ENCODE measurements at regions not wholly inside any gene's neighbourhood (a gene's known extent, or its start where the extent isn't known, plus 50 kb on each side); places are given as distances from the start of the nearest gene placed in this dataset.

DNA sequence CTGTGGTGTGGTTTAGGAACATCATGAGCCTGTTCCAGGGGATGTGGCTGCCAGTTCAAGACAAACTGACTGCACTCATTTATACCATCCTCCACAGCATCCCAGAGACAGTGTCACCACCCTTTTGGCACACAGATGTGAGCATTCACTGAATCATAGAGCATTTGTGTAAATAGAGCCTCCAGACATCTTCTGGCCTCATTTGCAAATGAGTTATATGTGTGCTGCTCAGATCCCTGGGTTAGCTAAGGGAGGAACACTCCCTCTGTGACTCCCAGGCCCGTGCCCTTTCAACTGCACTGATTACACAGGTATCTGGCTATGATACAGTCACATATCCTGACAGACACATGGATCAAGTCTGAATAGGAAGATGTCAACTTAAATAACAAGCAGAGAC, 351.5 kb upstream of the PLD5 start:
- DNase-seq (ENCODE audit: low spot score) (no peak), ATAC-seq (ENCODE audit: insufficient number of reproducible peaks, low FRiP score, low read depth) (no peak)
- Histone ChIP-seq H3K36me3 (no peaks in the 10 kb centered on the region), H3K9me3 (no peaks in the 10 kb centered on the region), H3K27ac (no peak overlapping the region), H3K4me1 (ENCODE audit: control insufficient read depth in 1 of 2, low read depth in 2 of 2) (no peaks in the 10 kb centered on the region), H3K27me3 (replicated peaks; ENCODE audit: insufficient read depth) (no peaks in the 10 kb centered on the region), H3K4me3 (no peak overlapping the region)
- TF ChIP-seq, protein P1, sequence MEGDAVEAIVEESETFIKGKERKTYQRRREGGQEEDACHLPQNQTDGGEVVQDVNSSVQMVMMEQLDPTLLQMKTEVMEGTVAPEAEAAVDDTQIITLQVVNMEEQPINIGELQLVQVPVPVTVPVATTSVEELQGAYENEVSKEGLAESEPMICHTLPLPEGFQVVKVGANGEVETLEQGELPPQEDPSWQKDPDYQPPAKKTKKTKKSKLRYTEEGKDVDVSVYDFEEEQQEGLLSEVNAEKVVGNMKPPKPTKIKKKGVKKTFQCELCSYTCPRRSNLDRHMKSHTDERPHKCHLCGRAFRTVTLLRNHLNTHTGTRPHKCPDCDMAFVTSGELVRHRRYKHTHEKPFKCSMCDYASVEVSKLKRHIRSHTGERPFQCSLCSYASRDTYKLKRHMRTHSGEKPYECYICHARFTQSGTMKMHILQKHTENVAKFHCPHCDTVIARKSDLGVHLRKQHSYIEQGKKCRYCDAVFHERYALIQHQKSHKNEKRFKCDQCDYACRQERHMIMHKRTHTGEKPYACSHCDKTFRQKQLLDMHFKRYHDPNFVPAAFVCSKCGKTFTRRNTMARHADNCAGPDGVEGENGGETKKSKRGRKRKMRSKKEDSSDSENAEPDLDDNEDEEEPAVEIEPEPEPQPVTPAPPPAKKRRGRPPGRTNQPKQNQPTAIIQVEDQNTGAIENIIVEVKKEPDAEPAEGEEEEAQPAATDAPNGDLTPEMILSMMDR (IDR thresholded peaks at IDR 0.05) = no peak

DNA sequence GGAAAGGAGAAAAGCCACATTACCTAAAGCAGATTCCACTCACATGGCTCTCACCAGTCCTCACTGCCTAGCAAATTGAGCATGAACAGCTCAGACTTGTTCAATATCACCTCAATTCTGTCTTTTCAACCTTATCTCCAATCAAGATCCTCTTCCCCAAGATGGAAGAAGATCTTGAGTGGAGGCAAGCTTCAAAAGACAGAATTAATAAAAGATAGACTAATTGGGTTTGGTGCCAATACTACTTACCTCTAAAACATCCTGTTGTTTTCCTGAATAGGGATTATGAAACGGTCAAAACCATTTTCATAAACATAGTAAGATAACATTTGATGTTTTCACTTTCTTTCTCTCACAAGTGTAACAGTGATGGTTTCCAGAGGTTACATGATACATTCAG, 349.2 kb upstream of the PLD5 start:
- H3K27me3 ChIP-seq (replicated peaks; ENCODE audit: insufficient read depth) = no peaks in the 10 kb centered on the region
- TF ChIP-seq, protein P1 (IDR thresholded peaks at IDR 0.05) = no peak
- no peaks in the 10 kb centered on the region for H3K9me3 ChIP-seq
- H3K4me1 ChIP-seq (ENCODE audit: control insufficient read depth in 1 of 2, low read depth in 2 of 2) = no peaks in the 10 kb centered on the region
- H3K4me3 ChIP-seq = no peak overlapping the region
- no peak overlapping the region for H3K27ac ChIP-seq
- DNase-seq (ENCODE audit: low spot score) (no peak), ATAC-seq (ENCODE audit: insufficient number of reproducible peaks, low FRiP score, low read depth) (no peak)
- no peaks in the 10 kb centered on the region for H3K36me3 ChIP-seq

DNA sequence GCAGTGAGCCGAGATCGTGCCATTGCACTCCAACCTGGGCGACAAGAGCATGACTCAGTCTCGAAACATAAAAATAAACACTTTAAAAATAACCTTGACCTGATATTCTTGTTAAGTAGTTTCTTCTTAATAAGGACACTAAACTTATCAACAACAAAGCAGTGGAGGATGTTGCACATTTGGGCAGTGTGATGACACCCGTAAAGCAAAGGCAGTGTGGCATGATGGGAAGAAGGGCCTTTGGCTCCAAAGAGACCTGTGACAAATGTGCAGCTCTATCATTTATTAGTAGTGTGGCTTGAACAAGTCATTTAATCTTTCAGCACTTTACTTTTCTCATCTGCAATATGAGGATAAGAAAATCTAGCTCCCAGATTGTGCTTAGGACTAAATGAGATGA, 348.0 kb upstream of the PLD5 start:
- Histone ChIP-seq H3K4me1 (ENCODE audit: control insufficient read depth in 1 of 2, low read depth in 2 of 2) (no peaks in the 10 kb centered on the region), H3K27ac (no peak overlapping the region), H3K4me3 (no peak overlapping the region), H3K9me3 (no peaks in the 10 kb centered on the region), H3K27me3 (replicated peaks; ENCODE audit: insufficient read depth) (no peaks in the 10 kb centered on the region), H3K36me3 (no peaks in the 10 kb centered on the region)
- DNase-seq (ENCODE audit: low spot score) (no peak), ATAC-seq (ENCODE audit: insufficient number of reproducible peaks, low FRiP score, low read depth) (no peak)
- TF ChIP-seq, protein P1 (IDR thresholded peaks at IDR 0.05) = no peak

DNA sequence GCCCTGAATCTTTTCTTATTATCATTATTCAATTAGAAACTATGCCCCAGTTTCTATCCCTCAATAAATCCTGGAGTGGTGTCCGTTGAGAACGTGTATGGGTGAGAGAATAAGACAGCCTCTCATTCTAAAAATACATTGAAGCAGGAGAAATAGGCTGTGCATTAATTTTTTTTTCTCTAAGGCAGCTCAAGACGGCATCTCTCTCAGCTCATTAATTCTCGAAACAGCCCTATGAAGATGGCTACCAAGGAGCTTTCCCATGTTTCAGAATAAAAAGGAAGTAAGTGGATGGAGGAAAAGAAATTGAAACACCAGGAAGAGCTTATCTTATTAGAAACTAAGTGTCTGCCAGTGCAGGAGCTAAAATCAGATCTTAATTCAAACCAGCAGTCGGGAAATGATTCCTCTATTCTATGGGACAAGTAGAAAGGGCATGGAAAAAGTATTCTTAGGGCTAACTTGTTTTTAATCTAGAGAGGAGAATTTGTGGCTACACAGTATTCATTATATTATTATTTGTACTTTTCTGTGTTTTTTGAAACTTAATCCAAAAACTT, 347.1 kb upstream of the PLD5 start:
- Histone ChIP-seq H3K27ac (no peak overlapping the region), H3K4me3 (no peak overlapping the region), H3K4me1 (ENCODE audit: control insufficient read depth in 1 of 2, low read depth in 2 of 2) (no peaks in the 10 kb centered on the region), H3K9me3 (no peaks in the 10 kb centered on the region), H3K27me3 (replicated peaks; ENCODE audit: insufficient read depth) (no peaks in the 10 kb centered on the region), H3K36me3 (no peaks in the 10 kb centered on the region)
- no peak for DNase-seq (ENCODE audit: low spot score)
- no peak for ATAC-seq (ENCODE audit: insufficient number of reproducible peaks, low FRiP score, low read depth)
- TF ChIP-seq, protein P1 (IDR thresholded peaks at IDR 0.05) = no peak

DNA sequence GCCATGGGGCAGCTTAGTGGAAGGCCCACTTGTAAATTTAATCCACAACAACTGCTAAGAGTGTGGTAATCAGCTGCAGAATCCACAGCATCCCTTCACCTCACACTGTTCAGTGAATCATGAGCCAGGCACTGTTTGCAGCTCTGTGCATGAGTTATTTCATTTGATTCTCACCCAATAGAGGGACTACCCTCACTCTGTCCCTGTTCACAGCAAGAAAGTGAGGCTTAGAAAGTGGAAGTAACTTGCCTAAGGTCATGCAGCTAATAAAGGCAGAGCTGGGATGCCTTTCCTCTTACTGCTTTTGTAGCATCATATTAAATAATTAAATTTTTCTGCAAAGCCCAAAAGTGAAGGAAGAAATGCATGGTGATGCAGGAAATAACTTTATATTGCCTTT, 346.5 kb upstream of the PLD5 start:
- H3K27me3 ChIP-seq (replicated peaks; ENCODE audit: insufficient read depth) = no peaks in the 10 kb centered on the region
- DNase-seq (ENCODE audit: low spot score) (no peak), ATAC-seq (ENCODE audit: insufficient number of reproducible peaks, low FRiP score, low read depth) (no peak)
- no peaks in the 10 kb centered on the region for H3K4me1 ChIP-seq (ENCODE audit: control insufficient read depth in 1 of 2, low read depth in 2 of 2)
- H3K9me3 ChIP-seq = no peaks in the 10 kb centered on the region
- TF ChIP-seq, protein P1 (IDR thresholded peaks at IDR 0.05) = no peak
- H3K27ac ChIP-seq = no peak overlapping the region
- H3K4me3 ChIP-seq = no peak overlapping the region
- H3K36me3 ChIP-seq = no peaks in the 10 kb centered on the region
